HepG2 (cell line): ENCODE measurements at regions not wholly inside any gene's neighbourhood (a gene's known extent, or its start where the extent isn't known, plus 50 kb on each side); places are given as distances from the start of the nearest gene placed in this dataset.

Source experiments
- ASH2L ChIP-seq: fragments of 300-600, 200-600 bp; sonication (generic); IDR thresholded peaks from 2 replicates; pipeline ENCODE4 v1.7.0; 2017; ENCODE audit warnings: low read depth, mild to moderate bottlenecking, moderate library complexity, mixed read lengths, low read length; ENCODE audit not compliant: insufficient read length
- CTCF ChIP-seq: sonication (generic); formaldehyde crosslinking; IDR thresholded peaks from 2 replicates; pipeline ENCODE4 v1.5.0; 2020; ENCODE audit warnings: mild to moderate bottlenecking, missing genetic modification reagents, moderate library complexity
- GMEB1 ChIP-seq: sonication (generic); formaldehyde crosslinking; IDR thresholded peaks from 2 replicates; pipeline ENCODE4 v1.5.1; 2020; ENCODE audit warnings: missing genetic modification reagents, mild to moderate bottlenecking, borderline replicate concordance
- HNF4A ChIP-seq: sonication (generic); formaldehyde crosslinking; IDR thresholded peaks from 2 replicates; pipeline ENCODE4 v1.4.0; 2020; ENCODE audit warnings: missing genetic modification reagents
- JUNB ChIP-seq: sonication (generic); formaldehyde crosslinking; IDR thresholded peaks from 2 replicates; pipeline ENCODE4 v1.8.0; 2022; ENCODE audit warnings: missing genetic modification reagents, mild to moderate bottlenecking, borderline replicate concordance
- MATR3 ChIP-seq: sonication (generic); formaldehyde crosslinking; IDR thresholded peaks from 2 replicates; pipeline ENCODE4 v1.4.0; 2020; ENCODE audit warnings: missing genetic modification reagents
- POLR2A ChIP-seq, 2 experiments: IDR thresholded peaks; 2 replicates each; pipeline ENCODE4 v1.6.1; 2011; ENCODE audit warnings: low read depth in 2 of 2, low read length in 2 of 2, mild to moderate bottlenecking in 1 of 2, moderate library complexity in 1 of 2; ENCODE audit not compliant: insufficient read depth in 1 of 2
- ZBTB10 ChIP-seq: sonication (generic); formaldehyde crosslinking; IDR thresholded peaks from 2 replicates; pipeline ENCODE4 v1.4.0; 2020; ENCODE audit warnings: missing genetic modification reagents, borderline replicate concordance
- ZNF678 ChIP-seq: sonication (generic); formaldehyde crosslinking; IDR thresholded peaks from 2 replicates; pipeline ENCODE4 v1.4.0; 2020; ENCODE audit warnings: mild to moderate bottlenecking, missing genetic modification reagents
- ZNF790 ChIP-seq: sonication (generic); formaldehyde crosslinking; IDR thresholded peaks from 2 replicates; pipeline ENCODE4 v1.8.0; 2022; ENCODE audit warnings: missing genetic modification reagents, mild to moderate bottlenecking, borderline replicate concordance

GRCh38 chrX:4638036-4638435, 924.6 kb upstream of the PRKX start:
- TF ChIP-seq POLR2A (IDR thresholded peaks at IDR 0.05; ENCODE audit: insufficient read depth in 1 of 2, low read depth in 2 of 2, low read length in 2 of 2) = no peak
- TF ChIP-seq ZBTB10 (CRISPR knock-in tag) = no peak
- TF ChIP-seq ZNF790 (CRISPR knock-in tag) = no peak
- no peak for TF ChIP-seq CTCF
- TF ChIP-seq ASH2L = no peak
- no peak for TF ChIP-seq GMEB1 (CRISPR knock-in tag)
- no peak for TF ChIP-seq MATR3 (CRISPR knock-in tag)
- no peak for TF ChIP-seq HNF4A (CRISPR knock-in tag)
- no peak for TF ChIP-seq ZNF678 (CRISPR knock-in tag)
- no peak for TF ChIP-seq JUNB (CRISPR knock-in tag)
